Inflammatory macrophage (primary cell): ENCODE measurements at regions not wholly inside any gene's neighbourhood (a gene's known extent, or its start where the extent isn't known, plus 50 kb on each side); places are given as distances from the start of the nearest gene placed in this dataset.
"Not testable (repeated sequence)": the region's sequence is repeated elsewhere in the genome, so short reads cannot be mapped to it uniquely, and the experiment has no call there.

Experiments
- DNase-seq, 2 donors: peaks; one replicate each; pipeline ENCODE4 v3.0.0-alpha.2; 2020 to 2022

GRCh38 chr3:163626753-163627152 is 1451.5 kb downstream of the SI start:
- no peak for DNase-seq

- DNase-seq: no peak
These were observed 1455.9 kb downstream of the SI start for GRCh38 chr3:163622384-163622783.

GRCh38 chr3:163614886-163615285 is 1463.4 kb downstream of the SI start:
- DNase-seq: no peak

GRCh38 chr3:163605915-163606314 is 1472.4 kb downstream of the SI start:
- no peak for DNase-seq

- no peak for DNase-seq
These were observed 1476.9 kb downstream of the SI start for GRCh38 chr3:163601426-163601825.

- DNase-seq: no peak
These were observed 1491.0 kb downstream of the SI start for GRCh38 chr3:163587342-163587741.

GRCh38 chr3:163582967-163583366 is 1495.3 kb downstream of the SI start:
- no peak for DNase-seq

- DNase-seq: no peak
These were observed 1501.0 kb downstream of the SI start for GRCh38 chr3:163577271-163577670.

GRCh38 chr3:163576314-163576713 is 1502.0 kb downstream of the SI start:
- no peak for DNase-seq

GRCh38 chr3:163573324-163573723 is 1505.0 kb downstream of the SI start:
- no peak for DNase-seq

GRCh38 chr3:163572856-163573255 is 1505.4 kb downstream of the SI start:
- no peak for DNase-seq

- no peak for DNase-seq
These were observed 1514.8 kb downstream of the SI start for GRCh38 chr3:163563485-163563884.

- DNase-seq: no peak
These were observed 1515.7 kb downstream of the SI start for GRCh38 chr3:163562625-163563024.

- no peak for DNase-seq
These were observed 1517.1 kb downstream of the SI start for GRCh38 chr3:163561151-163561550.

- no peak for DNase-seq
These were observed 1517.8 kb downstream of the SI start for GRCh38 chr3:163560459-163560858.

- DNase-seq: no peak
These were observed 1521.3 kb downstream of the SI start for GRCh38 chr3:163556813-163557523.

GRCh38 chr3:163555918-163556317 is 1522.4 kb downstream of the SI start:
- no peak for DNase-seq

GRCh38 chr3:163552659-163552966 is 1525.7 kb downstream of the SI start:
- no peak for DNase-seq

GRCh38 chr3:163551915-163552658 is 1526.2 kb downstream of the SI start:
- not testable (repeated sequence) for DNase-seq

GRCh38 chr3:163548015-163548414 is 1530.3 kb downstream of the SI start:
- DNase-seq: no peak

GRCh38 chr3:163547014-163547685 is 1531.1 kb downstream of the SI start:
- no peak for DNase-seq

GRCh38 chr3:163543662-163544061 is 1534.6 kb downstream of the SI start:
- no peak for DNase-seq

- DNase-seq: no peak
These were observed 1536.7 kb downstream of the SI start for GRCh38 chr3:163541629-163542028.

GRCh38 chr3:163538387-163538786 is 1539.9 kb downstream of the SI start:
- DNase-seq: no peak
